ENCODE measurements at regions not wholly inside any gene's neighbourhood (a gene's known extent, or its start where the extent isn't known, plus 50 kb on each side); places are given as distances from the start of the nearest gene placed in this dataset.

DNA sequence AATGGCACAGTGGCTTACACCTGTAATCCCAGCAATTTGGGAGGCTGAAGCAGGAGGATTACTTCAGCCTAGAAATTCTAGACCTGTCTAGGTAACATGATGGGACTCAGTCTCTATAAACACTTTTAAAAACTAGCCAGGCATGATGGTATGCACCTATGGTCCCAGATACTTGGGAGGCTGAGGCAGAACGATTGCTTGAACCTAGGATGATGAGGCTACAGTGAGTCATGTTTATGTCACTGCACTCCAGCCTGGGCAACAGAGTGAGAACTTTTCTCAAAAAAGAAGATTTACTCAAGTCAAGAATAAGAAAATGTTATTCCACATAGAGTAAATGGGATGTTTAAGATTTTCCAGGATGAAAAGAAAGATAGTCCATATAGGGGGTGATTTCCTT lies 158.6 kb downstream of the HNMT start:
- H3K4me1 ChIP-seq: no peaks in the 10 kb centered on the region
- no peaks in the 10 kb centered on the region for H3K9me3 ChIP-seq
- TF ChIP-seq, protein P1, sequence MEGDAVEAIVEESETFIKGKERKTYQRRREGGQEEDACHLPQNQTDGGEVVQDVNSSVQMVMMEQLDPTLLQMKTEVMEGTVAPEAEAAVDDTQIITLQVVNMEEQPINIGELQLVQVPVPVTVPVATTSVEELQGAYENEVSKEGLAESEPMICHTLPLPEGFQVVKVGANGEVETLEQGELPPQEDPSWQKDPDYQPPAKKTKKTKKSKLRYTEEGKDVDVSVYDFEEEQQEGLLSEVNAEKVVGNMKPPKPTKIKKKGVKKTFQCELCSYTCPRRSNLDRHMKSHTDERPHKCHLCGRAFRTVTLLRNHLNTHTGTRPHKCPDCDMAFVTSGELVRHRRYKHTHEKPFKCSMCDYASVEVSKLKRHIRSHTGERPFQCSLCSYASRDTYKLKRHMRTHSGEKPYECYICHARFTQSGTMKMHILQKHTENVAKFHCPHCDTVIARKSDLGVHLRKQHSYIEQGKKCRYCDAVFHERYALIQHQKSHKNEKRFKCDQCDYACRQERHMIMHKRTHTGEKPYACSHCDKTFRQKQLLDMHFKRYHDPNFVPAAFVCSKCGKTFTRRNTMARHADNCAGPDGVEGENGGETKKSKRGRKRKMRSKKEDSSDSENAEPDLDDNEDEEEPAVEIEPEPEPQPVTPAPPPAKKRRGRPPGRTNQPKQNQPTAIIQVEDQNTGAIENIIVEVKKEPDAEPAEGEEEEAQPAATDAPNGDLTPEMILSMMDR (IDR thresholded peaks at IDR 0.05): no peak
- TF ChIP-seq EP300 (IDR thresholded peaks at IDR 0.05) (no peak), POLR2AphosphoS5 (IDR thresholded peaks at IDR 0.05) (no peak), POLR2A (IDR thresholded peaks at IDR 0.05; ENCODE audit: low read depth) (no peak)
- no peak for DNase-seq (ENCODE audit: extremely low spot score)
- H3K4me3 ChIP-seq: no peak overlapping the region
- WGBS: 68% methylated on average over 1 of the region's 1 CpG
- no peak overlapping the region for H3K27ac ChIP-seq (replicated peaks in 1 of 4)
- H3K36me3 ChIP-seq: no peaks in the 10 kb centered on the region
- H3K27me3 ChIP-seq: no peaks in the 10 kb centered on the region
- intact Hi-C loops (cut with DNase I): no loop called here

DNA sequence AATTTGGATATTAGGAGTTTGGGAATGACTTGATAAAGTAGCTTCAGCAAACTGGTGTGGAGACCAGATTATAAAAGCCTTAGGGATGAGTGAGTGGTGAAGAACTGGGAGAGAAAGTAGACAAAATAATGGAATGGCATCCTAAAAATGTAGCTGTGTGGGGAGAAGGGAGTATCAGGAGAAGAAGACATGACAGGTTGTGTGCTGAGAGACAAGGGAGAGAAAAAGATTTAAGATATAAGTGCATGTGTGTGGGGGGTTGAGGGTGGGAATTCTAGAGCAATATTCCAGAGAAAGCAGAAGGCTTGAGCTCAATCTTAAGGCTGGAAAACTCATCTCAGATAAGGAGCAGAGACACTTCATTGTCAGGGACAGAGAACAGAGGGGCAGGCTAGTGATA lies 159.5 kb downstream of the HNMT start:
- DNase-seq (ENCODE audit: extremely low spot score): no peak
- Histone ChIP-seq H3K36me3 (no peaks in the 10 kb centered on the region), H3K27me3 (no peaks in the 10 kb centered on the region), H3K4me1 (no peaks in the 10 kb centered on the region), H3K9me3 (no peaks in the 10 kb centered on the region), H3K4me3 (no peak overlapping the region), H3K27ac (replicated peaks in 1 of 4) (no peak overlapping the region)
- intact Hi-C loops (cut with DNase I): no loop called here
- TF ChIP-seq EP300 (IDR thresholded peaks at IDR 0.05) (no peak), POLR2AphosphoS5 (IDR thresholded peaks at IDR 0.05) (no peak), POLR2A (IDR thresholded peaks at IDR 0.05; ENCODE audit: low read depth) (no peak)
- TF ChIP-seq, protein P1 (IDR thresholded peaks at IDR 0.05): no peak

DNA sequence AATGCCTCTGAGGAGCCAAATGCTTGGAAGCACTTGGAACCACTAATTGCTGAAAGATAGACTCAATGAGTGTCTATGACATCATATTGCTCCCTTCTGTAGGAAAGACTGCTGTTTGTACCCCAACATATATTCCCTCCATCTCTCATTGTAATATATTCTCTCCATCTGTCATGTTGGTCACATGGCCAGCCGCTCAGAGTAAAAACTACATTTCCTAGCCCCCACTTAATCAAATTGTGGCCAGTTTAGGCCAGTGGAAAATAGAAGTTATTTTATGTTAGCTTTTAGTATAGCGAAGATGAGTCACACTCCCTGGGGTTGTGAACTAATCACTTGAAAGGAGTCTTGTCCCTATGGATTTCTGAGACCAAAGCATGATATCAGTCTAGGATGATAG lies 160.2 kb downstream of the HNMT start:
- intact Hi-C loops (cut with DNase I): no loop called here
- DNase-seq (ENCODE audit: extremely low spot score): no peak
- no peak overlapping the region for H3K27ac ChIP-seq (replicated peaks in 1 of 4)
- H3K27me3 ChIP-seq: no peaks in the 10 kb centered on the region
- TF ChIP-seq EP300 (IDR thresholded peaks at IDR 0.05): no peak
- TF ChIP-seq POLR2AphosphoS5 (IDR thresholded peaks at IDR 0.05): no peak
- TF ChIP-seq POLR2A (IDR thresholded peaks at IDR 0.05; ENCODE audit: low read depth): no peak
- TF ChIP-seq, protein P1 (IDR thresholded peaks at IDR 0.05): no peak
- no peaks in the 10 kb centered on the region for H3K36me3 ChIP-seq
- no peak overlapping the region for H3K4me3 ChIP-seq
- no peaks in the 10 kb centered on the region for H3K4me1 ChIP-seq
- no peaks in the 10 kb centered on the region for H3K9me3 ChIP-seq
- WGBS: 90% methylated on average over 2 of the region's 2 CpGs

DNA sequence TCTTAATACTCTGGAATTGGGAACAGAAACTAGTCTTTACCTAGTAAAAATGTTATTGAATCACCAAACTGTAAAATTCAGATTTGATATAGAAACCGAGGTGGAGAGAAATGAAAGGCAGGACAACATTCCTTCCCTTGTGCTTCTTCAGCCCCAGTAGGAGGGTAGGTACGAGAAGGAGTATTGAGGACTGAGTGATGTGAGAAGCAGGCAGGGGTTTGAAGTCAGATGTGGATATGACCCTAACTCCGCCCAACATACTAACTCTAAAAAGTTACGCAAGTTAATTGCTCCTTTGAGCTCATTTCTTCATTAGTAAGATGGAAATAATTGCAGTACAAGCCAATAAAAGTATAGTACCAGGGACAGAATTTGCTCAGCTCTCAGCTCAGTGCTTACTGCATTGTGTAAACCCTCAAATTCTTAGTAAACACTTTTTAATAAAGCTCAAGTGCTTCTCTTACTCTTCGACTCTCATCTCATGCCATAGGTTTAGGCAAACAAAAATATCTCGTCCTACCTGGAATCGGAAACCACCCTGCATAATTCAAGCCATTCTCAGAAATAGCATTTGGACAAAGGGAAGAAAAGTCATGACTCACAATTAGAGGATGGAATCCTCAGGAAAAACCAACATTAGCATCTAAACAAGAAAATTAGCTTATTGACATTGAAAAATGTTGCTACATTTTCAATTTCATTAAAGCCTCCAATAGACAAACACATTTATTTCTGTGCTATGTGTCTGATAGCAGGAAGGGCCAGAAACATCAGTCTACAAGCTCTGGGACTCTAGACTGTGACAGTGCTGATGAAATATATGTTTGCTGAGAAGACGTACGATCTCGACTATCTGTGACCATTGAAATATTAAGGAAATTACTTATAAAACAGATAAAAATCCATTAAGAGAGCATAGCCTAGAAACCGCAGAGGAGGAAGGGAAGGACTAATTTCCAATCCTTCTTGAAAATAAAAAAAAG lies 161.3 kb downstream of the HNMT start:
- Histone ChIP-seq H3K36me3 (no peaks in the 10 kb centered on the region), H3K4me3 (no peak overlapping the region), H3K9me3 (no peaks in the 10 kb centered on the region), H3K4me1 (no peaks in the 10 kb centered on the region), H3K27ac (replicated peaks in 1 of 4) (no peak overlapping the region), H3K27me3 (no peaks in the 10 kb centered on the region)
- intact Hi-C loops (cut with DNase I): no loop called here
- TF ChIP-seq EP300 (IDR thresholded peaks at IDR 0.05) (no peak), POLR2AphosphoS5 (IDR thresholded peaks at IDR 0.05) (no peak), POLR2A (IDR thresholded peaks at IDR 0.05; ENCODE audit: low read depth) (no peak)
- TF ChIP-seq, protein P1 (IDR thresholded peaks at IDR 0.05): no peak
- WGBS: 89% methylated on average over 11 of the region's 11 CpGs
- no peak for DNase-seq (ENCODE audit: extremely low spot score)

Data from esophagus muscularis mucosa (tissue), 4 donors.